Omental fat pad (tissue), 3 donors: ENCODE measurements at regions not wholly inside any gene's neighbourhood (a gene's known extent, or its start where the extent isn't known, plus 50 kb on each side); places are given as distances from the start of the nearest gene placed in this dataset.

Experiments
- ATAC-seq: fragments of 150-250 bp; one replicate; pipeline ENCODE4 v1.9.1; 2016; ENCODE audit warnings: mild to moderate bottlenecking, moderate library complexity; ENCODE audit not compliant: low FRiP score
- DNase-seq: peaks from one replicate; pipeline ENCODE4 v3.0.0-alpha.2; 2019; ENCODE audit warnings: low spot score
- CTCF ChIP-seq, 3 donors: fragments of 450-650 bp; IDR thresholded peaks; one replicate each; pipeline ENCODE4 v1.5.1; 2016 to 2017; ENCODE audit warnings: antibody characterized with exemption in 3 of 3, mild to moderate bottlenecking in 3 of 3, moderate library complexity in 2 of 3

- DNase-seq (no peak), ATAC-seq (no peak)
- TF ChIP-seq CTCF (IDR thresholded peaks at IDR 0.05), result no peak
These were observed 670.5 kb upstream of the ARGLU1 start for GRCh38 chr13:107238262-107238981.

GRCh38 chr13:107234319-107235073 lies 666.6 kb upstream of the ARGLU1 start:
- DNase-seq (no peak), ATAC-seq (no peak)

GRCh38 chr13:107233541-107233940 lies 665.6 kb upstream of the ARGLU1 start:
- ATAC-seq (no peak), DNase-seq (no peak)
- no peak for TF ChIP-seq CTCF (IDR thresholded peaks at IDR 0.05)

More at GRCh38 chr13:107234319-107235073, 666.6 kb upstream of the ARGLU1 start:
- no peak for TF ChIP-seq CTCF (IDR thresholded peaks at IDR 0.05)

GRCh38 chr13:107231944-107232343 lies 664.0 kb upstream of the ARGLU1 start:
- no peak for TF ChIP-seq CTCF (IDR thresholded peaks at IDR 0.05)
- no peak for ATAC-seq

GRCh38 chr13:107223867-107224266 lies 655.9 kb upstream of the ARGLU1 start:
- no peak for DNase-seq
- TF ChIP-seq CTCF (IDR thresholded peaks at IDR 0.05), result no peak
- no peak for ATAC-seq

More at GRCh38 chr13:107231944-107232343, 664.0 kb upstream of the ARGLU1 start:
- DNase-seq, result no peak

- TF ChIP-seq CTCF (IDR thresholded peaks at IDR 0.05), result no peak
- DNase-seq, result no peak
- no peak for ATAC-seq
These were observed 654.7 kb upstream of the ARGLU1 start for GRCh38 chr13:107222597-107222996.
